ENCODE measurements at regions not wholly inside any gene's neighbourhood (a gene's known extent, or its start where the extent isn't known, plus 50 kb on each side); places are given as distances from the start of the nearest gene placed in this dataset.

DNA sequence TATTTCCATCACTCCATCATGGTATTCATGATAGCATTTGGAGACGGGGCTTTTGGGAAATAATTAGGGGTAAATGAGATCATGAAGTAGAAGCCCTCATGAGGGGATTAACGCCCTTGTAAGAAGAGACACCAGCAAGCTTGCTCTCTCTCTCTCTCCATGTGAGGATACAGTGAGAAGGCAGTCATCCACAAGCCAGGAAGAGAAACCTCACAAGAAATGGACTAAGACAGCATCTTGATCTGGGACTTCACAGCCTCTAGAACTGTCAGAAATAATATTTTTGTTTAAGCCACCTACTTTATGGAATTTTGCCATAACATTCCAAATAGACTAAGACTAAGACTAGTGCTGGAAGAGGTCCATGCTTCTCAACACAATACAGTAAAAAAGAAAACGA, 464.6 kb upstream of the GCFC2 start:
- TF ChIP-seq POLR2A (IDR thresholded peaks at IDR 0.05), result no peak
- TF ChIP-seq, protein P1, sequence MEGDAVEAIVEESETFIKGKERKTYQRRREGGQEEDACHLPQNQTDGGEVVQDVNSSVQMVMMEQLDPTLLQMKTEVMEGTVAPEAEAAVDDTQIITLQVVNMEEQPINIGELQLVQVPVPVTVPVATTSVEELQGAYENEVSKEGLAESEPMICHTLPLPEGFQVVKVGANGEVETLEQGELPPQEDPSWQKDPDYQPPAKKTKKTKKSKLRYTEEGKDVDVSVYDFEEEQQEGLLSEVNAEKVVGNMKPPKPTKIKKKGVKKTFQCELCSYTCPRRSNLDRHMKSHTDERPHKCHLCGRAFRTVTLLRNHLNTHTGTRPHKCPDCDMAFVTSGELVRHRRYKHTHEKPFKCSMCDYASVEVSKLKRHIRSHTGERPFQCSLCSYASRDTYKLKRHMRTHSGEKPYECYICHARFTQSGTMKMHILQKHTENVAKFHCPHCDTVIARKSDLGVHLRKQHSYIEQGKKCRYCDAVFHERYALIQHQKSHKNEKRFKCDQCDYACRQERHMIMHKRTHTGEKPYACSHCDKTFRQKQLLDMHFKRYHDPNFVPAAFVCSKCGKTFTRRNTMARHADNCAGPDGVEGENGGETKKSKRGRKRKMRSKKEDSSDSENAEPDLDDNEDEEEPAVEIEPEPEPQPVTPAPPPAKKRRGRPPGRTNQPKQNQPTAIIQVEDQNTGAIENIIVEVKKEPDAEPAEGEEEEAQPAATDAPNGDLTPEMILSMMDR (IDR thresholded peaks at IDR 0.05), result no peak
